ENCODE measurements at regions not wholly inside any gene's neighbourhood (a gene's known extent, or its start where the extent isn't known, plus 50 kb on each side); places are given as distances from the start of the nearest gene placed in this dataset.

DNA sequence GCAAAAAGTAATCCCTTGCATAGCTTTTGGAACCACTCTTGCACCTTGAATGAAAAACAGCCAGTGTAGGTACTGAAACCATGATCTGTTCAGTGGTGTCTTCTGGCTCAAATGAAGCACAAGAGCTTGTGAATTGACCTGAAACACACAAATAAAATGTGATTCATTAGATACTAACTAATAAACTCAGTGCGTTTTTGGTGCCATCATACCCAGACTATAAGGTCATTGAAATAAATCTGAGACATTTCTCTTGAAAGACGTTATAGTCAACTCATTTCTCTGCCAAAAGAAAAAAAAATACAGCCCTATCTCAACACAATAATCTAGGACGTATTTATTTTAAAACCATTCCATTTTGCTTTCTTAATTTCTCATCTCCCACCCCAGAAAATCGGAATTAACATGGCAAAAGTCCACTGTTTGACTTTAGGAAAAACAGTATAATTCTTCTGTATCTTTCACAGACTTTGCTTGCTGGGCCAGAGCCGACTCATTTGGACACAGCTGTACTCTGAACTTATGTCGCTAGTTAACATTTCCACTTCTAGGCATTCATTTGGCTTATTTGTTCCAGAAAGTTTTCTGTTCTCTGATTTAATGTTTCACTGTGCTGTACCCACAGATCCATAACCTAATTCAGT lies 284.9 kb upstream of the TBL1XR1 start:
- TF ChIP-seq, protein P1, sequence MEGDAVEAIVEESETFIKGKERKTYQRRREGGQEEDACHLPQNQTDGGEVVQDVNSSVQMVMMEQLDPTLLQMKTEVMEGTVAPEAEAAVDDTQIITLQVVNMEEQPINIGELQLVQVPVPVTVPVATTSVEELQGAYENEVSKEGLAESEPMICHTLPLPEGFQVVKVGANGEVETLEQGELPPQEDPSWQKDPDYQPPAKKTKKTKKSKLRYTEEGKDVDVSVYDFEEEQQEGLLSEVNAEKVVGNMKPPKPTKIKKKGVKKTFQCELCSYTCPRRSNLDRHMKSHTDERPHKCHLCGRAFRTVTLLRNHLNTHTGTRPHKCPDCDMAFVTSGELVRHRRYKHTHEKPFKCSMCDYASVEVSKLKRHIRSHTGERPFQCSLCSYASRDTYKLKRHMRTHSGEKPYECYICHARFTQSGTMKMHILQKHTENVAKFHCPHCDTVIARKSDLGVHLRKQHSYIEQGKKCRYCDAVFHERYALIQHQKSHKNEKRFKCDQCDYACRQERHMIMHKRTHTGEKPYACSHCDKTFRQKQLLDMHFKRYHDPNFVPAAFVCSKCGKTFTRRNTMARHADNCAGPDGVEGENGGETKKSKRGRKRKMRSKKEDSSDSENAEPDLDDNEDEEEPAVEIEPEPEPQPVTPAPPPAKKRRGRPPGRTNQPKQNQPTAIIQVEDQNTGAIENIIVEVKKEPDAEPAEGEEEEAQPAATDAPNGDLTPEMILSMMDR (IDR thresholded peaks at IDR 0.05): no peak
- TF ChIP-seq POLR2A (IDR thresholded peaks at IDR 0.05): no peak

Measured in heart left ventricle (tissue), 13 donors.